H9 (cell line): ENCODE measurements at regions not wholly inside any gene's neighbourhood (a gene's known extent, or its start where the extent isn't known, plus 50 kb on each side); places are given as distances from the start of the nearest gene placed in this dataset.

Experiments
- DNase-seq: peaks from one replicate; pipeline ENCODE4 v3.0.0-alpha.2; 2017
- H2AFZ ChIP-seq: one replicate; pipeline ENCODE4 v1.6.1; 2013; ENCODE audit warnings: mild to moderate bottlenecking, low read length, control low read depth, moderate library complexity
- H2AK5ac ChIP-seq: 2 replicates; pipeline ENCODE4 v1.6.1; 2013; ENCODE audit warnings: low read length, control low read depth, mixed read lengths; ENCODE audit not compliant: insufficient read length
- H2BK120ac ChIP-seq: one replicate; pipeline ENCODE4 v1.6.1; 2013; ENCODE audit warnings: low read depth, mild to moderate bottlenecking, low read length, control low read depth, inconsistent platforms; ENCODE audit not compliant: poor library complexity, severe bottlenecking
- H2BK12ac ChIP-seq: 2 replicates; pipeline ENCODE4 v1.6.1; 2013; ENCODE audit warnings: low read length, control low read depth, mixed read lengths, low read depth; ENCODE audit not compliant: insufficient read length
- H2BK15ac ChIP-seq: 2 replicates; pipeline ENCODE4 v1.6.1; 2013; ENCODE audit warnings: low read depth, low read length, control low read depth
- H2BK20ac ChIP-seq: one replicate; pipeline ENCODE4 v1.6.1; 2013; ENCODE audit warnings: low read depth, mild to moderate bottlenecking, low read length, control low read depth, inconsistent platforms; ENCODE audit not compliant: poor library complexity, severe bottlenecking
- H2BK5ac ChIP-seq: 2 replicates; pipeline ENCODE4 v1.6.1; 2013; ENCODE audit warnings: low read length, control low read depth, mixed read lengths; ENCODE audit not compliant: insufficient read length
- H3K14ac ChIP-seq: 2 replicates; pipeline ENCODE4 v1.6.1; 2013; ENCODE audit warnings: low read length, control low read depth; ENCODE audit not compliant: insufficient read depth
- H3K18ac ChIP-seq: 2 replicates; pipeline ENCODE4 v1.6.1; 2013; ENCODE audit warnings: low read depth, mild to moderate bottlenecking, mixed read lengths, low read length, control low read depth; ENCODE audit not compliant: insufficient read length
- H3K23ac ChIP-seq: 2 replicates; pipeline ENCODE4 v1.6.1; 2013; ENCODE audit warnings: low read length, control low read depth, mixed read lengths, low read depth; ENCODE audit not compliant: insufficient read length
- H3K23me2 ChIP-seq: 2 replicates; pipeline ENCODE4 v1.6.1; 2013; ENCODE audit warnings: low read depth, mild to moderate bottlenecking, mixed read lengths, low read length, control low read depth; ENCODE audit not compliant: insufficient read length, poor library complexity, severe bottlenecking
- H3K27ac ChIP-seq: 2 replicates; pipeline ENCODE4 v1.5.1; 2013; ENCODE audit warnings: low read length, control low read depth, mixed read lengths, low read depth; ENCODE audit not compliant: insufficient read length
- H3K27me3 ChIP-seq: 2 replicates; pipeline ENCODE4 v1.6.1; 2013; ENCODE audit warnings: low read length, control low read depth, inconsistent platforms; ENCODE audit not compliant: insufficient read depth
- H3K4ac ChIP-seq: 2 replicates; pipeline ENCODE4 v1.6.1; 2013; ENCODE audit warnings: low read depth, mild to moderate bottlenecking, control low read depth, inconsistent platforms, low read length, moderate library complexity
- H3K4me1 ChIP-seq: 2 replicates; pipeline ENCODE4 v1.6.1; 2013; ENCODE audit warnings: low read length, control low read depth, inconsistent platforms; ENCODE audit not compliant: insufficient read depth
- H3K4me2 ChIP-seq: 2 replicates; pipeline ENCODE4 v1.6.1; 2013; ENCODE audit warnings: low read length, control low read depth, mixed read lengths; ENCODE audit not compliant: insufficient read length, insufficient read depth
- H3K56ac ChIP-seq: 2 replicates; pipeline ENCODE4 v1.6.1; 2013; ENCODE audit warnings: low read depth, mild to moderate bottlenecking, mixed read lengths, low read length, control low read depth; ENCODE audit not compliant: insufficient read length
- H3K79me1 ChIP-seq: 2 replicates; pipeline ENCODE4 v1.6.1; 2013; ENCODE audit warnings: low read depth, mild to moderate bottlenecking, moderate library complexity, low read length, control low read depth, inconsistent platforms; ENCODE audit not compliant: insufficient read depth, poor library complexity, severe bottlenecking
- H3K79me2 ChIP-seq: 2 replicates; pipeline ENCODE4 v1.6.1; 2013; ENCODE audit warnings: low read length, control low read depth, inconsistent platforms; ENCODE audit not compliant: insufficient read depth
- H3K9ac ChIP-seq: 2 replicates; pipeline ENCODE4 v1.6.1; 2013; ENCODE audit warnings: low read length, control low read depth, mixed read lengths; ENCODE audit not compliant: insufficient read length; ENCODE audit errors: extremely low read depth
- H3K9me3 ChIP-seq: one replicate; pipeline ENCODE4 v1.6.1; 2013; ENCODE audit warnings: low read depth, low read length, inconsistent platforms; ENCODE audit not compliant: control insufficient read depth
- H3T11ph ChIP-seq: one replicate; pipeline ENCODE4 v1.6.1; 2013; ENCODE audit warnings: mild to moderate bottlenecking, low read length, control low read depth, inconsistent platforms
- H4K20me1 ChIP-seq: one replicate; pipeline ENCODE4 v1.6.1; 2013; ENCODE audit not compliant: control insufficient read depth, insufficient read length, insufficient read depth
- H4K5ac ChIP-seq: 2 replicates; pipeline ENCODE4 v1.6.1; 2013; ENCODE audit warnings: low read depth, mild to moderate bottlenecking, mixed read lengths, low read length, control low read depth; ENCODE audit not compliant: insufficient read length
- H4K8ac ChIP-seq: replicated peaks from 2 replicates; pipeline ENCODE4 v1.6.1; 2013; ENCODE audit warnings: low read length, control low read depth, mixed read lengths, low read depth; ENCODE audit not compliant: insufficient read length
- H4K91ac ChIP-seq: 2 replicates; pipeline ENCODE4 v1.6.1; 2013; ENCODE audit warnings: low read depth, mild to moderate bottlenecking, moderate library complexity, mixed read lengths, low read length, control low read depth; ENCODE audit not compliant: insufficient read length
- H3K27ac Mint-ChIP-seq, 3 experiments: 2 replicates in 2 of 3; 3 replicates in 1 of 3; pipeline ENCODE4 v1.8.0; 2020 to 2021; ENCODE audit warnings: mixed read lengths in 3 of 3, mild to moderate bottlenecking in 1 of 3, moderate library complexity in 1 of 3
- H3K27me3 Mint-ChIP-seq: 2 replicates; pipeline ENCODE4 v1.8.0; 2021; ENCODE audit warnings: low read depth, mild to moderate bottlenecking, moderate library complexity, mixed read lengths
- H3K36me3 Mint-ChIP-seq, 3 experiments: 2 replicates in 2 of 3; 3 replicates in 1 of 3; pipeline ENCODE4 v1.8.0; 2020 to 2021; ENCODE audit warnings: low read depth in 3 of 3, mixed read lengths in 3 of 3; ENCODE audit not compliant: insufficient read depth in 1 of 3
- H3K4me1 Mint-ChIP-seq, 2 experiments: 2 replicates each; pipeline ENCODE4 v1.8.0; 2020; ENCODE audit warnings: mixed read lengths in 2 of 2
- H3K4me3 Mint-ChIP-seq, 2 experiments: 2 replicates in 1 of 2; 3 replicates in 1 of 2; pipeline ENCODE4 v1.8.0; 2020 to 2021; ENCODE audit warnings: mild to moderate bottlenecking in 2 of 2, mixed read lengths in 2 of 2, moderate library complexity in 1 of 2
- H3K9me3 Mint-ChIP-seq, 2 experiments: 2 replicates in 1 of 2; 3 replicates in 1 of 2; pipeline ENCODE4 v1.8.0; 2020; ENCODE audit warnings: mild to moderate bottlenecking in 2 of 2, mixed read lengths in 2 of 2, moderate library complexity in 1 of 2
- CTCF ChIP-seq: fragments of 200-600 bp; sonication (generic); conservative IDR thresholded peaks from 3 replicates; pipeline ENCODE4 v1.8.0; 2021; ENCODE audit warnings: antibody characterized with exemption, mild to moderate bottlenecking
- WGBS: extraction: QIAGEN DNeasy Blood & Tissue Kit; methylation state at CpG from one replicate; pipeline ENCODE4 v1.1.7; 2013; ENCODE audit warnings: missing lambda C conversion rate, low lambda C conversion rate, mixed read lengths; ENCODE audit not compliant: insufficient read length; ENCODE audit errors: extremely low coverage; 5-methylcytosine and 5-hydroxymethylcytosine counted together

GRCh38 chr14:105912641-105913180 is 386.3 kb downstream of the TMEM121 start:
- Histone ChIP-seq H2AK5ac (no peak overlapping the region), H4K8ac (no peak overlapping the region), H3K9me3 (peaks cover 82% of the 10 kb centered on the region), H3K79me1 (no peaks in the 10 kb centered on the region), H3K27ac (no peak overlapping the region), H3T11ph (no peak overlapping the region), H3K27me3 (no peaks in the 10 kb centered on the region), H3K9ac (no peak overlapping the region), H2BK15ac (no peak overlapping the region), H3K23ac (no peak overlapping the region), H2AFZ (no peak overlapping the region), H3K56ac (no peak overlapping the region), H3K79me2 (no peaks in the 10 kb centered on the region), H2BK5ac (no peak overlapping the region), H2BK12ac (no peak overlapping the region), H3K23me2 (no peaks in the 10 kb centered on the region), H4K20me1 (no peaks in the 10 kb centered on the region), H3K14ac (no peak overlapping the region), H3K4me2 (no peak overlapping the region), H2BK120ac (no peak overlapping the region), H3K18ac (no peak overlapping the region), H4K91ac (no peak overlapping the region), H3K4me1 (no peaks in the 10 kb centered on the region), H3K4ac (no peak overlapping the region), H2BK20ac (no peak overlapping the region), H4K5ac (no peak overlapping the region)
- DNase-seq: no peak
- Mint-ChIP-seq H3K27ac (no peak overlapping the region), H3K4me3 (no peak overlapping the region), H3K36me3 (peaks cover 3 to 24% (median 14%) of the 10 kb centered on the region in 3 experiments; a peak in 5 of 7 replicates), H3K9me3 (peaks cover 83 to 93% of the 10 kb centered on the region in 2 experiments), H3K27me3 (no peaks in the 10 kb centered on the region; the same call in 1 of the 2 replicates), H3K4me1 (no peaks in the 10 kb centered on the region)
- WGBS: no CpG with 5 or more reads among the region's 11 CpGs
- TF ChIP-seq CTCF: no peak
